ENCODE measurements at regions not wholly inside any gene's neighbourhood (a gene's known extent, or its start where the extent isn't known, plus 50 kb on each side); places are given as distances from the start of the nearest gene placed in this dataset.

- ATAC-seq (ENCODE audit: low FRiP score) (no peak), DNase-seq (ENCODE audit: low spot score) (no peak)
- no peak for TF ChIP-seq CTCF (IDR thresholded peaks at IDR 0.05)
Observed at GRCh38 chr7:109131141-109131540, 561.5 kb downstream of the DNAJB9 start.

- DNase-seq (ENCODE audit: low spot score) (no peak), ATAC-seq (ENCODE audit: low FRiP score) (no peak)
- TF ChIP-seq CTCF (IDR thresholded peaks at IDR 0.05), result no peak
Observed at GRCh38 chr7:109136893-109137292, 567.2 kb downstream of the DNAJB9 start.

- DNase-seq (ENCODE audit: low spot score), result no peak
- TF ChIP-seq CTCF (IDR thresholded peaks at IDR 0.05), result no peak
Observed at GRCh38 chr7:109154748-109155147, 585.1 kb downstream of the DNAJB9 start.

GRCh38 chr7:109158246-109158645 is 588.6 kb downstream of the DNAJB9 start:
- DNase-seq (ENCODE audit: low spot score), result no peak
- TF ChIP-seq CTCF (IDR thresholded peaks at IDR 0.05), result no peak
- no peak for ATAC-seq (ENCODE audit: low FRiP score)

More at GRCh38 chr7:109154748-109155147, 585.1 kb downstream of the DNAJB9 start:
- ATAC-seq (ENCODE audit: low FRiP score), result no peak

- DNase-seq (ENCODE audit: low spot score) (no peak), ATAC-seq (ENCODE audit: low FRiP score) (no peak)
- TF ChIP-seq CTCF (IDR thresholded peaks at IDR 0.05), result no peak
Observed at GRCh38 chr7:109176661-109177060, 607.0 kb downstream of the DNAJB9 start.

- TF ChIP-seq CTCF (IDR thresholded peaks at IDR 0.05), result no peak
- ATAC-seq (ENCODE audit: low FRiP score), result no peak
- no peak for DNase-seq (ENCODE audit: low spot score)
Observed at GRCh38 chr7:109178342-109178741, 608.7 kb downstream of the DNAJB9 start.

GRCh38 chr7:109179601-109180000 is 609.9 kb downstream of the DNAJB9 start:
- TF ChIP-seq CTCF (IDR thresholded peaks at IDR 0.05), result no peak
- DNase-seq (ENCODE audit: low spot score) (no peak), ATAC-seq (ENCODE audit: low FRiP score) (no peak)
